Tibial artery (tissue), 4 donors: ENCODE measurements at regions not wholly inside any gene's neighbourhood (a gene's known extent, or its start where the extent isn't known, plus 50 kb on each side); places are given as distances from the start of the nearest gene placed in this dataset.

Source experiments
- DNase-seq, 2 donors: peaks; one replicate each; pipeline ENCODE4 v3.0.0-alpha.2; 2019
- H3K27ac ChIP-seq, 2 donors: fragments of 200-600 bp; sonication (generic) in 1 of 2; 1 replicate in 1 of 2; 2 replicates in 1 of 2; pipeline ENCODE4 v1.5.1; 2018 to 2019; ENCODE audit warnings: mild to moderate bottlenecking in 1 of 2
- H3K27me3 ChIP-seq, 2 donors: fragments of 200-600 bp; sonication (generic) in 1 of 2; one replicate each; pipeline versions ENCODE4 v1.5.1 to v1.6.0; 2016 to 2019
- H3K36me3 ChIP-seq, 3 donors: fragments of 200-600 bp; sonication (generic) in 2 of 3; one replicate each; pipeline ENCODE4 v1.5.1; 2016 to 2019; ENCODE audit warnings: mild to moderate bottlenecking in 2 of 3
- H3K4me1 ChIP-seq, 4 donors: fragments of 200-600 bp; sonication (generic) in 2 of 4; 1 replicate in 3 of 4; 2 replicates in 1 of 4; pipeline ENCODE4 v1.5.1; 2016 to 2019
- H3K4me3 ChIP-seq, 2 donors: fragments of 200-600 bp; sonication (generic) in 1 of 2; 1 replicate in 1 of 2; 2 replicates in 1 of 2; pipeline ENCODE4 v1.5.1; 2018 to 2019; ENCODE audit warnings: mild to moderate bottlenecking in 2 of 2
- H3K9me3 ChIP-seq, 3 donors: fragments of 200-600 bp; sonication (generic) in 1 of 3; one replicate each; pipeline ENCODE4 v1.5.1; 2016 to 2019
- CTCF ChIP-seq, 2 experiments: fragments of 200-600 bp in 1 of 2; fragments of 450-650 bp in 1 of 2; IDR thresholded peaks; one replicate each; pipeline ENCODE4 v1.5.1; 2017 to 2019; ENCODE audit warnings: antibody characterized with exemption in 2 of 2, mild to moderate bottlenecking in 1 of 2, moderate library complexity in 1 of 2
- intact Hi-C: fragments of 100-400 bp; cut with DNase I; formaldehyde crosslinking; loops from one replicate; pipeline ENCODE4 v1.15.0; 2023; ENCODE audit warnings: low total_unique reads

DNA sequence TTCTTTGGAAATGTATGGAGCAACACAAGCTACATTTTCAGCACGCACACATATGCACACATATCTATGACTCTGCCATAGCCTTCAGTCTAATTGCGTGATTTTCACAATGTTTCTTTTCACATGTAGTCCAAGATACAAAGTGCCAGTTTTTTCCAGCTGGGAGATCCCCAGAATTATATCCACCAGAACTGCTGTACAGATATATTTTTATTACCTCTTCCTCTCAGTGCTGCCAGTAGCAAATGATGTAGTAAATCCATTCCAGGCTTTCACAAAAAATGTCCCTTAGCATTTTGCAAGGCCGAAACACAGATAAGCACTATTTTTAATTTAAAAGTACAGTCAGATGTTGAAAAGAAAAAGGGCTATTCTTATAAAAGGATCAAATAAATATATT is 719.8 kb upstream of the SEMA6D start:
- TF ChIP-seq CTCF (IDR thresholded peaks at IDR 0.05) = no peak
- DNase-seq = no peak
- Histone ChIP-seq H3K9me3 (peaks cover 0 to 4% (median 0%) of the 10 kb centered on the region in 3 donors), H3K4me1 (no peaks in the 10 kb centered on the region), H3K27ac (no peak overlapping the region), H3K27me3 (no peaks in the 10 kb centered on the region), H3K36me3 (no peaks in the 10 kb centered on the region), H3K4me3 (no peak overlapping the region)
- intact Hi-C loops = no loop called here

GRCh38 chr15:47003568-47003967 is 713.7 kb upstream of the SEMA6D start:
- intact Hi-C loops = no loop called here
- Histone ChIP-seq H3K9me3 (peaks cover 0 to 13% (median 6%) of the 10 kb centered on the region in 3 donors), H3K4me3 (no peak overlapping the region), H3K36me3 (no peaks in the 10 kb centered on the region), H3K27me3 (no peaks in the 10 kb centered on the region), H3K27ac (no peak overlapping the region), H3K4me1 (no peaks in the 10 kb centered on the region)
- TF ChIP-seq CTCF (IDR thresholded peaks at IDR 0.05) = no peak
- DNase-seq = no peak

- H3K27ac ChIP-seq = no peak overlapping the region
Observed at GRCh38 chr15:47013446-47013845, 703.9 kb upstream of the SEMA6D start.

GRCh38 chr15:47027322-47027946 is 689.9 kb upstream of the SEMA6D start:
- TF ChIP-seq CTCF (IDR thresholded peaks at IDR 0.05) = no peak
- intact Hi-C loops = no loop called here
- no peaks in the 10 kb centered on the region for H3K9me3 ChIP-seq
- no peak overlapping the region for H3K27ac ChIP-seq
- no peaks in the 10 kb centered on the region for H3K4me1 ChIP-seq
- H3K36me3 ChIP-seq = no peaks in the 10 kb centered on the region
- DNase-seq = no peak
- no peaks in the 10 kb centered on the region for H3K27me3 ChIP-seq
- H3K4me3 ChIP-seq = no peak overlapping the region

More at GRCh38 chr15:47013446-47013845, 703.9 kb upstream of the SEMA6D start:
- DNase-seq = no peak
- Histone ChIP-seq H3K4me3 (no peak overlapping the region), H3K4me1 (no peaks in the 10 kb centered on the region), H3K36me3 (no peaks in the 10 kb centered on the region), H3K27me3 (no peaks in the 10 kb centered on the region), H3K9me3 (no peaks in the 10 kb centered on the region)
- intact Hi-C loops = no loop called here
- TF ChIP-seq CTCF (IDR thresholded peaks at IDR 0.05) = no peak

DNA sequence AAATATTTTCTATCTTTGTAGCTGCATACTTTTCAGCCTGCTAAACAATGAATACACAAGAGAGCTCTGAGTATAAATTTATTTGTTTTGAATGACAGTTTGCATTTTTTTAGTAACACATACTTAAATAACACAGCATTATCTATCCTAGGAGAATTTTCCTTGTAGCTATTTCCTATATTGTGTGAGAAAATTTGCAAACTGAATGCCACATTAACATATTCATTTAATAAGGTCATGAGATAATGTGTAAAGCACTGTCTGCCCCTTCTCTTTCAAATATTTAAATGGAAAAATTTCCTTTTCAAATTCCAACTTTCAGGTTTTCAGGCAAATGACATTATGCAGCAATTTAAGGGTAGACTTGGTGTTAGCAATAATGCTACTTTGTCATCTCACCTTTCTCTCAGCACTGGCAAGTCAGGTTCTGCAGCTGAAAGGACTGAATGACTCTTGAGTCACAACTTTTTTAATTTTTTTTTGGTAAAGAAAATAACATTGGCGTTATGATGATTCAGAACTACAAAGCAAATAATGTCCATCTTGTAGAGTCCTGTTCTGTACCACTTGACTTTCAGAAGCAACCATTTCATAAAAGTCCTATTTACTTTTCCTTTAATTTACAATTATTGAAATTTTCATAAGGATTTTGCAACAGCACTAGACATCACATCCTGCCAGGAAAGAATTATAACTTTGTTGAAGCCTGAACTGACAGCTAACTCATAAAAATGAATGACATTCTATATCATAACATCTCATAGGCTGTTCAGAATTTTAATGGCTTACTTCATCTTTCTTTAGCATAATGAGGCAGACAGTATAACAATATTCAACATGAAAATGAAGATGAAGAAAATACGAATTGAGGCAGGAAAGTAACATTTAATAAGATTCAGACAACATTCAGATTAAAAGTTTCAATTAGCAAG is 681.6 kb upstream of the SEMA6D start:
- no peak for DNase-seq
- no peak overlapping the region for H3K27ac ChIP-seq
- no peak for TF ChIP-seq CTCF (IDR thresholded peaks at IDR 0.05)
- no peaks in the 10 kb centered on the region for H3K27me3 ChIP-seq
- H3K9me3 ChIP-seq = no peaks in the 10 kb centered on the region
- intact Hi-C loops = no loop called here
- no peaks in the 10 kb centered on the region for H3K4me1 ChIP-seq
- H3K4me3 ChIP-seq = no peak overlapping the region
- no peaks in the 10 kb centered on the region for H3K36me3 ChIP-seq
